LNCAP (cell line): ENCODE measurements at regions not wholly inside any gene's neighbourhood (a gene's known extent, or its start where the extent isn't known, plus 50 kb on each side); places are given as distances from the start of the nearest gene placed in this dataset.

ENCODE experiments used
- TF ChIP-seq, protein P1 (sequence below): fragments of 450-650 bp; IDR thresholded peaks from 2 replicates; pipeline ENCODE4 v1.5.1; 2017; ENCODE audit warnings: mild to moderate bottlenecking

- TF ChIP-seq, protein P1, sequence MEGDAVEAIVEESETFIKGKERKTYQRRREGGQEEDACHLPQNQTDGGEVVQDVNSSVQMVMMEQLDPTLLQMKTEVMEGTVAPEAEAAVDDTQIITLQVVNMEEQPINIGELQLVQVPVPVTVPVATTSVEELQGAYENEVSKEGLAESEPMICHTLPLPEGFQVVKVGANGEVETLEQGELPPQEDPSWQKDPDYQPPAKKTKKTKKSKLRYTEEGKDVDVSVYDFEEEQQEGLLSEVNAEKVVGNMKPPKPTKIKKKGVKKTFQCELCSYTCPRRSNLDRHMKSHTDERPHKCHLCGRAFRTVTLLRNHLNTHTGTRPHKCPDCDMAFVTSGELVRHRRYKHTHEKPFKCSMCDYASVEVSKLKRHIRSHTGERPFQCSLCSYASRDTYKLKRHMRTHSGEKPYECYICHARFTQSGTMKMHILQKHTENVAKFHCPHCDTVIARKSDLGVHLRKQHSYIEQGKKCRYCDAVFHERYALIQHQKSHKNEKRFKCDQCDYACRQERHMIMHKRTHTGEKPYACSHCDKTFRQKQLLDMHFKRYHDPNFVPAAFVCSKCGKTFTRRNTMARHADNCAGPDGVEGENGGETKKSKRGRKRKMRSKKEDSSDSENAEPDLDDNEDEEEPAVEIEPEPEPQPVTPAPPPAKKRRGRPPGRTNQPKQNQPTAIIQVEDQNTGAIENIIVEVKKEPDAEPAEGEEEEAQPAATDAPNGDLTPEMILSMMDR, result no peak
These were observed 353.3 kb upstream of the ARID1B start for GRCh38 chr6:156423829-156424228.

DNA sequence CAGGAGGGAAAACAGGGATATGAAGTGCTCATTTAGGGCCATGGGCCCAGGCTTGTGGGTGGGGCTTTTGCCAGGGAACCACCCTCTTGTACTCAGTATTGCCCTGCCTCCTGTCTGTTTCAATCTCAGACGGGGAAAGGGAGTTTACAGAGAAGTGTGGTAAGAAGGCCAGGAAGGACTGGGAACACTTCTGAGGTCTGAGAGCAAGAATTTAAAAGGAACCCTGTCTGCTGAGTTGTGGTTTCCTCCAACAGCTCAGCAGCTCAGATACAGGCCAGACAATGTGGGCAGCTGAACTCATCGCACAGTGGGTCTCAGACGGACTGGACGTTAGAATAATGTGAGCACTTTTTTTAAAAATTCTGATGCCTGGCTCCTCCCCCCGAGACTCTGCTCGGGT, 354.1 kb upstream of the ARID1B start:
- TF ChIP-seq, protein P1, result no peak

- TF ChIP-seq, protein P1, result no peak
These were observed 355.2 kb upstream of the ARID1B start for GRCh38 chr6:156421933-156422332.

- TF ChIP-seq, protein P1, result no peak
These were observed 356.8 kb upstream of the ARID1B start for GRCh38 chr6:156420172-156420993.

- TF ChIP-seq, protein P1, result no peak
These were observed 357.6 kb upstream of the ARID1B start for GRCh38 chr6:156419594-156419993.

GRCh38 chr6:156418253-156418652, 358.9 kb upstream of the ARID1B start:
- TF ChIP-seq, protein P1, result no peak

DNA sequence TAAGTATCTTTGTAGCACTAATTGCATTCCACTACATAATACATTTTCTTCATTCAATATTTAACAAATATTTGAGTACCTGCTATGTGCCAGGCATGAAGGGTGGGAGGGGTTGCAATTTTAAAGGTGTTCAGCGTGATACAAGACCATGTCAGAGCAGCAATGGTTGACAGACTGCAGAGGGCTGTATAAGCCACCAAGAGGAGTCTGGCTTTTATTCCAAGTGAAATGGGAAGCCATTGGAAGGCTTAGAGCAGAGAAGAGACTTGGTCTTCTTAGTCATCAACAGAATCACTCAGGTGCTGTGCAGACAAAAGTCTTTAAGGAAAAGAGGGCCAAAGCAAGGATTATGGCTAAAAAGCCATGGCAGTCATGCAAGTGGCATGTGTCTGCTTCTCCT, 360.8 kb upstream of the ARID1B start:
- TF ChIP-seq, protein P1, result no peak
